ENCODE measurements at regions not wholly inside any gene's neighbourhood (a gene's known extent, or its start where the extent isn't known, plus 50 kb on each side); places are given as distances from the start of the nearest gene placed in this dataset.

DNA sequence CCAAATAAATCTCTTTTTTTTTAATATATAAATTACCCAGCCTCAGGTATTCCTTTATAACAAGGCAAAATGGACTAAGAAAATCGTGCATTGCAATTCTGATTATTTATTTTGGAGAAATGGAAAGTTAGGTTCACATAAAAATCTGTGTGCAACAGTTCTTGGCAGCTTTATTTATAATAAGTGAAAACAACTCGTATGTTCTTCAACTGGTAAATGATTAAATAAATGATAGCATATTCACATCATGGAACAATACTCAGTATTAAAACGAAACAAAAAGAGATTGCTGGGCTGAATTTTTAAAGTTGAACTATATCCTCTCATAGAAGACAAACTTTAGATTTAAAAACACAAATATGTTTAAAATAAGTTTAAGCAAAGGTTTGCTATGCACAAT is 176.3 kb upstream of the ZNF385D start:
- ChIA-PET CTCF (no interaction called here), POLR2A (no interaction called here)

DNA sequence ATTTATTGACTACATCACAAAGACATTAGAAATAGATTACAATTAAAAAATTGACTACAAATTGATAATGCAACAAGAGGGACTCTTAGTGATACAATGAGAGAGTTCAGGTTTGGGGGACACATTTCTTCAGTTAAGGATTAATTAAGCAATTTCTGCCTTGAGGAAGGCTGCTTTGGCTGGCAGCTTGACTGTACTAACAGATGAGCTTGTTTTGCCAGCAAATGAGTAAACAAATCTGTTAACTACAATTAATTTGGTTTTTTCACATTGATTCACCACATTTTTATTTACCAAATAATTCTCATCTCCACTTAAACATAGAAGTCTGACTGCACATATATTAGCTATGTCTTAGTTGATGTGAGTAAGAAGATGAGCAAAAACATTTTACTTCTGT is 183.6 kb upstream of the ZNF385D start:
- no peaks in the 10 kb centered on the region for H3K36me3 ChIP-seq (ENCODE audit: control insufficient read depth in 2 of 2, insufficient read depth in 1 of 2, low read length in 2 of 2)
- no peaks in the 10 kb centered on the region for H3K4me1 ChIP-seq (ENCODE audit: control insufficient read depth, insufficient read depth, low read length)
- H3K9me3 ChIP-seq (ENCODE audit: control insufficient read depth, insufficient read depth, low read depth, low read length): no peaks in the 10 kb centered on the region
- ChIA-PET CTCF (interaction anchor here (0.6 kb wide), 1 partner anchor 57 kb away, joined by 3 read pairs; no protein-coding TSS in a partner anchor), POLR2A (no interaction called here)
- no peak overlapping the region for H3K4me3 ChIP-seq (ENCODE audit: low read depth, low read length)
- no peak overlapping the region for H3K27ac ChIP-seq (ENCODE audit: extremely low read depth, low read depth, low read length)
- TF ChIP-seq, protein P1, sequence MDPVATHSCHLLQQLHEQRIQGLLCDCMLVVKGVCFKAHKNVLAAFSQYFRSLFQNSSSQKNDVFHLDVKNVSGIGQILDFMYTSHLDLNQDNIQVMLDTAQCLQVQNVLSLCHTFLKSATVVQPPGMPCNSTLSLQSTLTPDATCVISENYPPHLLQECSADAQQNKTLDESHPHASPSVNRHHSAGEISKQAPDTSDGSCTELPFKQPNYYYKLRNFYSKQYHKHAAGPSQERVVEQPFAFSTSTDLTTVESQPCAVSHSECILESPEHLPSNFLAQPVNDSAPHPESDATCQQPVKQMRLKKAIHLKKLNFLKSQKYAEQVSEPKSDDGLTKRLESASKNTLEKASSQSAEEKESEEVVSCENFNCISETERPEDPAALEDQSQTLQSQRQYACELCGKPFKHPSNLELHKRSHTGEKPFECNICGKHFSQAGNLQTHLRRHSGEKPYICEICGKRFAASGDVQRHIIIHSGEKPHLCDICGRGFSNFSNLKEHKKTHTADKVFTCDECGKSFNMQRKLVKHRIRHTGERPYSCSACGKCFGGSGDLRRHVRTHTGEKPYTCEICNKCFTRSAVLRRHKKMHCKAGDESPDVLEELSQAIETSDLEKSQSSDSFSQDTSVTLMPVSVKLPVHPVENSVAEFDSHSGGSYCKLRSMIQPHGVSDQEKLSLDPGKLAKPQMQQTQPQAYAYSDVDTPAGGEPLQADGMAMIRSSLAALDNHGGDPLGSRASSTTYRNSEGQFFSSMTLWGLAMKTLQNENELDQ (tag by site-specific recombination; IDR thresholded peaks at IDR 0.05; ENCODE audit: low read depth): no peak
- TF ChIP-seq ZBTB21 (tag by site-specific recombination; IDR thresholded peaks at IDR 0.05) (no peak), ZSCAN4 (tag by site-specific recombination; IDR thresholded peaks at IDR 0.05) (no peak), ZNF610 (tag by site-specific recombination; IDR thresholded peaks at IDR 0.05; ENCODE audit: borderline replicate concordance) (no peak), PRDM2 (tag by site-specific recombination; IDR thresholded peaks at IDR 0.05; ENCODE audit: borderline replicate concordance) (no peak), ZNF2 (tag by site-specific recombination; IDR thresholded peaks at IDR 0.05) (no peak), ZNF311 (tag by site-specific recombination; IDR thresholded peaks at IDR 0.05; ENCODE audit: borderline replicate concordance) (no peak)
- TF ChIP-seq, protein P2, sequence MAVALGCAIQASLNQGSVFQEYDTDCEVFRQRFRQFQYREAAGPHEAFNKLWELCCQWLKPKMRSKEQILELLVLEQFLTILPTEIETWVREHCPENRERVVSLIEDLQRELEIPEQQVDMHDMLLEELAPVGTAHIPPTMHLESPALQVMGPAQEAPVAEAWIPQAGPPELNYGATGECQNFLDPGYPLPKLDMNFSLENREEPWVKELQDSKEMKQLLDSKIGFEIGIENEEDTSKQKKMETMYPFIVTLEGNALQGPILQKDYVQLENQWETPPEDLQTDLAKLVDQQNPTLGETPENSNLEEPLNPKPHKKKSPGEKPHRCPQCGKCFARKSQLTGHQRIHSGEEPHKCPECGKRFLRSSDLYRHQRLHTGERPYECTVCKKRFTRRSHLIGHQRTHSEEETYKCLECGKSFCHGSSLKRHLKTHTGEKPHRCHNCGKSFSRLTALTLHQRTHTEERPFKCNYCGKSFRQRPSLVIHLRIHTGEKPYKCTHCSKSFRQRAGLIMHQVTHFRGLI (tag by site-specific recombination; IDR thresholded peaks at IDR 0.05): no peak
- TF ChIP-seq, protein P3, sequence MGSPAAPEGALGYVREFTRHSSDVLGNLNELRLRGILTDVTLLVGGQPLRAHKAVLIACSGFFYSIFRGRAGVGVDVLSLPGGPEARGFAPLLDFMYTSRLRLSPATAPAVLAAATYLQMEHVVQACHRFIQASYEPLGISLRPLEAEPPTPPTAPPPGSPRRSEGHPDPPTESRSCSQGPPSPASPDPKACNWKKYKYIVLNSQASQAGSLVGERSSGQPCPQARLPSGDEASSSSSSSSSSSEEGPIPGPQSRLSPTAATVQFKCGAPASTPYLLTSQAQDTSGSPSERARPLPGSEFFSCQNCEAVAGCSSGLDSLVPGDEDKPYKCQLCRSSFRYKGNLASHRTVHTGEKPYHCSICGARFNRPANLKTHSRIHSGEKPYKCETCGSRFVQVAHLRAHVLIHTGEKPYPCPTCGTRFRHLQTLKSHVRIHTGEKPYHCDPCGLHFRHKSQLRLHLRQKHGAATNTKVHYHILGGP (tag by site-specific recombination; IDR thresholded peaks at IDR 0.05): no peak
- TF ChIP-seq, protein P4, sequence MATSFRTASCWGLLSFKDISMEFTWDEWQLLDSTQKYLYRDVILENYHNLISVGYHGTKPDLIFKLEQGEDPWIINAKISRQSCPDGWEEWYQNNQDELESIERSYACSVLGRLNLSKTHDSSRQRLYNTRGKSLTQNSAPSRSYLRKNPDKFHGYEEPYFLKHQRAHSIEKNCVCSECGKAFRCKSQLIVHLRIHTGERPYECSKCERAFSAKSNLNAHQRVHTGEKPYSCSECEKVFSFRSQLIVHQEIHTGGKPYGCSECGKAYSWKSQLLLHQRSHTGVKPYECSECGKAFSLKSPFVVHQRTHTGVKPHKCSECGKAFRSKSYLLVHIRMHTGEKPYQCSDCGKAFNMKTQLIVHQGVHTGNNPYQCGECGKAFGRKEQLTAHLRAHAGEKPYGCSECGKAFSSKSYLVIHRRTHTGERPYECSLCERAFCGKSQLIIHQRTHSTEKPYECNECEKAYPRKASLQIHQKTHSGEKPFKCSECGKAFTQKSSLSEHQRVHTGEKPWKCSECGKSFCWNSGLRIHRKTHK (tag by site-specific recombination; IDR thresholded peaks at IDR 0.05): no peak

More for the DNA sequence above, 176.3 kb upstream of the ZNF385D start:
- H3K27ac ChIP-seq (ENCODE audit: extremely low read depth, low read depth, low read length): no peak overlapping the region
- H3K36me3 ChIP-seq (ENCODE audit: control insufficient read depth in 2 of 2, insufficient read depth in 1 of 2, low read length in 2 of 2): no peaks in the 10 kb centered on the region
- TF ChIP-seq ZNF621 (tag by site-specific recombination; IDR thresholded peaks at IDR 0.05) (no peak), KLF8 (tag by site-specific recombination; IDR thresholded peaks at IDR 0.05) (no peak), KLF16 (tag by site-specific recombination; IDR thresholded peaks at IDR 0.05) (no peak), OSR2 (tag by site-specific recombination; IDR thresholded peaks at IDR 0.05) (no peak), SP3 (tag by site-specific recombination; IDR thresholded peaks at IDR 0.05) (no peak), ZNF623 (tag by site-specific recombination; IDR thresholded peaks at IDR 0.05) (no peak), AEBP2 (tag by site-specific recombination; IDR thresholded peaks at IDR 0.05; ENCODE audit: borderline replicate concordance) (no peak)
- TF ChIP-seq, protein P5, sequence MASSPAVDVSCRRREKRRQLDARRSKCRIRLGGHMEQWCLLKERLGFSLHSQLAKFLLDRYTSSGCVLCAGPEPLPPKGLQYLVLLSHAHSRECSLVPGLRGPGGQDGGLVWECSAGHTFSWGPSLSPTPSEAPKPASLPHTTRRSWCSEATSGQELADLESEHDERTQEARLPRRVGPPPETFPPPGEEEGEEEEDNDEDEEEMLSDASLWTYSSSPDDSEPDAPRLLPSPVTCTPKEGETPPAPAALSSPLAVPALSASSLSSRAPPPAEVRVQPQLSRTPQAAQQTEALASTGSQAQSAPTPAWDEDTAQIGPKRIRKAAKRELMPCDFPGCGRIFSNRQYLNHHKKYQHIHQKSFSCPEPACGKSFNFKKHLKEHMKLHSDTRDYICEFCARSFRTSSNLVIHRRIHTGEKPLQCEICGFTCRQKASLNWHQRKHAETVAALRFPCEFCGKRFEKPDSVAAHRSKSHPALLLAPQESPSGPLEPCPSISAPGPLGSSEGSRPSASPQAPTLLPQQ (tag by site-specific recombination; IDR thresholded peaks at IDR 0.05): no peak
- no peaks in the 10 kb centered on the region for H3K9me3 ChIP-seq (ENCODE audit: control insufficient read depth, insufficient read depth, low read depth, low read length)
- no peaks in the 10 kb centered on the region for H3K4me1 ChIP-seq (ENCODE audit: control insufficient read depth, insufficient read depth, low read length)
- H3K4me3 ChIP-seq (ENCODE audit: low read depth, low read length): no peak overlapping the region

All from HEK293 (cell line).